Natural killer cell (primary cell): ENCODE measurements at regions not wholly inside any gene's neighbourhood (a gene's known extent, or its start where the extent isn't known, plus 50 kb on each side); places are given as distances from the start of the nearest gene placed in this dataset.

Experiments
- ATAC-seq, 3 donors: fragments of 150-1000 bp in 2 of 3; fragments of 200-7000 bp in 1 of 3; cut with Tn5 transposase; 1 replicate in 1 of 3; 2 replicates in 2 of 3; pipeline ENCODE4 v1.10.0; 2021; ENCODE audit warnings: mild to moderate bottlenecking in 2 of 3, moderate library complexity in 2 of 3
- DNase-seq, 2 donors: peaks; one replicate each; pipeline versions ENCODE4 v3.0.0 to v3.0.0-alpha.2; 2013 to 2021; ENCODE audit warnings: mixed read lengths in 1 of 2
- H3K27ac ChIP-seq: one replicate; pipeline ENCODE4 v1.5.1; 2013; ENCODE audit warnings: mild to moderate bottlenecking, low read length
- H3K27me3 ChIP-seq: one replicate; pipeline ENCODE4 v1.6.1; 2013; ENCODE audit warnings: low read length; ENCODE audit not compliant: control insufficient read depth, insufficient read depth
- H3K36me3 ChIP-seq: one replicate; pipeline ENCODE4 v1.6.1; 2013; ENCODE audit warnings: low read length; ENCODE audit not compliant: control insufficient read depth, insufficient read depth
- H3K4me1 ChIP-seq: one replicate; pipeline ENCODE4 v1.6.1; 2013; ENCODE audit warnings: low read length; ENCODE audit not compliant: control insufficient read depth, insufficient read depth
- H3K4me3 ChIP-seq: one replicate; pipeline ENCODE4 v1.5.1; 2013; ENCODE audit warnings: low read length
- H3K9me3 ChIP-seq: one replicate; pipeline ENCODE4 v1.6.1; 2013; ENCODE audit warnings: low read length; ENCODE audit not compliant: control insufficient read depth, insufficient read depth
- H3K27ac Mint-ChIP-seq, 2 donors: one replicate each; pipeline ENCODE4 v1.8.0; 2022; ENCODE audit warnings: mild to moderate bottlenecking in 2 of 2, mixed read lengths in 2 of 2, moderate library complexity in 1 of 2
- H3K27me3 Mint-ChIP-seq, 2 donors: one replicate each; pipeline ENCODE4 v1.8.0; 2022; ENCODE audit warnings: low read depth in 2 of 2, mixed read lengths in 2 of 2
- H3K36me3 Mint-ChIP-seq: one replicate; pipeline ENCODE4 v1.8.0; 2022; ENCODE audit warnings: mixed read lengths
- H3K4me1 Mint-ChIP-seq, 2 donors: one replicate each; pipeline ENCODE4 v1.8.0; 2022; ENCODE audit warnings: mixed read lengths in 2 of 2
- H3K4me3 Mint-ChIP-seq: one replicate; pipeline ENCODE4 v1.8.0; 2022; ENCODE audit warnings: mild to moderate bottlenecking, moderate library complexity, mixed read lengths
- H3K9me3 Mint-ChIP-seq, 2 donors: one replicate each; pipeline ENCODE4 v1.8.0; 2022; ENCODE audit warnings: mixed read lengths in 2 of 2
- CTCF ChIP-seq: fragments of 200-600 bp; IDR thresholded peaks from one replicate; pipeline ENCODE4 v1.8.0; 2022; ENCODE audit warnings: antibody characterized with exemption
- WGBS: methylation state at CpG from one replicate; pipeline ENCODE4 v1.1.7; 2013; ENCODE audit warnings: missing lambda C conversion rate; ENCODE audit not compliant: insufficient coverage; 5-methylcytosine and 5-hydroxymethylcytosine counted together
- intact Hi-C: fragments of 100-400 bp; cut with micrococcal nuclease; formaldehyde crosslinking; loops from one replicate; pipeline ENCODE4 v1.14.2; 2022

GRCh38 chr11:62062223-62062861 lies 61.5 kb upstream of the INCENP start:
- intact Hi-C loops = no loop called here
- 85% methylated on average over 4 of the region's 4 CpGs for WGBS
- no peak overlapping the region for H3K27ac Mint-ChIP-seq

GRCh38 chr11:62061356-62062222 lies 62.2 kb upstream of the INCENP start:
- DNase-seq = no peak

More at GRCh38 chr11:62062223-62062861, 61.5 kb upstream of the INCENP start:
- H3K4me1 Mint-ChIP-seq = no peaks in the 10 kb centered on the region
- no peaks in the 10 kb centered on the region for H3K36me3 ChIP-seq
- no peak overlapping the region for H3K27ac ChIP-seq
- H3K36me3 Mint-ChIP-seq = no peaks in the 10 kb centered on the region
- no peak for TF ChIP-seq CTCF
- no peaks in the 10 kb centered on the region for H3K9me3 Mint-ChIP-seq
- no peaks in the 10 kb centered on the region for H3K4me1 ChIP-seq
- no peaks in the 10 kb centered on the region for H3K9me3 ChIP-seq
- DNase-seq = no peak
- no peak for ATAC-seq
- H3K27me3 ChIP-seq = no peaks in the 10 kb centered on the region
- H3K4me3 Mint-ChIP-seq = no peak overlapping the region
- H3K27me3 Mint-ChIP-seq = peaks cover 0 to 6% of the 10 kb centered on the region in 2 donors
- no peak overlapping the region for H3K4me3 ChIP-seq

GRCh38 chr11:62057069-62057468 lies 66.7 kb upstream of the INCENP start:
- Histone ChIP-seq H3K27me3 (no peaks in the 10 kb centered on the region), H3K9me3 (no peaks in the 10 kb centered on the region), H3K36me3 (no peaks in the 10 kb centered on the region), H3K4me3 (no peak overlapping the region), H3K27ac (no peak overlapping the region), H3K4me1 (no peaks in the 10 kb centered on the region)
- no peak for TF ChIP-seq CTCF
- no peaks in the 10 kb centered on the region for H3K36me3 Mint-ChIP-seq
- ATAC-seq (no peak), DNase-seq (no peak)
- no peaks in the 10 kb centered on the region for H3K9me3 Mint-ChIP-seq
- H3K4me3 Mint-ChIP-seq = no peak overlapping the region
- no peaks in the 10 kb centered on the region for H3K4me1 Mint-ChIP-seq
- no peak overlapping the region for H3K27ac Mint-ChIP-seq
- intact Hi-C loops = no loop called here
- H3K27me3 Mint-ChIP-seq = peaks cover 0 to 5% of the 10 kb centered on the region in 2 donors
- 71% methylated on average over 1 of the region's 2 CpGs for WGBS

More at GRCh38 chr11:62061356-62062222, 62.2 kb upstream of the INCENP start:
- intact Hi-C loops = no loop called here
- Histone ChIP-seq H3K4me3 (no peak overlapping the region), H3K4me1 (no peaks in the 10 kb centered on the region), H3K27me3 (no peaks in the 10 kb centered on the region), H3K36me3 (no peaks in the 10 kb centered on the region), H3K27ac (no peak overlapping the region), H3K9me3 (no peaks in the 10 kb centered on the region)
- Mint-ChIP-seq H3K4me1 (no peaks in the 10 kb centered on the region), H3K27ac (no peak overlapping the region), H3K36me3 (no peaks in the 10 kb centered on the region), H3K27me3 (peaks cover 0 to 6% of the 10 kb centered on the region in 2 donors), H3K9me3 (no peaks in the 10 kb centered on the region), H3K4me3 (no peak overlapping the region)
- ATAC-seq = no peak
- WGBS = 93% methylated on average over 11 of the region's 11 CpGs
- TF ChIP-seq CTCF = no peak
